GM18499 (cell line): ENCODE measurements at regions not wholly inside any gene's neighbourhood (a gene's known extent, or its start where the extent isn't known, plus 50 kb on each side); places are given as distances from the start of the nearest gene placed in this dataset.
A peak's percentile ranks its signal among the peaks of the same experiment; 100 is the strongest.

Experiments
- ATAC-seq: cut with Tn5 transposase; IDR thresholded peaks from one replicate; pipeline ENCODE4 v1.9.1; 2021; ENCODE audit warnings: moderate number of reproducible peaks; ENCODE audit not compliant: insufficient read depth, unreplicated experiment

DNA sequence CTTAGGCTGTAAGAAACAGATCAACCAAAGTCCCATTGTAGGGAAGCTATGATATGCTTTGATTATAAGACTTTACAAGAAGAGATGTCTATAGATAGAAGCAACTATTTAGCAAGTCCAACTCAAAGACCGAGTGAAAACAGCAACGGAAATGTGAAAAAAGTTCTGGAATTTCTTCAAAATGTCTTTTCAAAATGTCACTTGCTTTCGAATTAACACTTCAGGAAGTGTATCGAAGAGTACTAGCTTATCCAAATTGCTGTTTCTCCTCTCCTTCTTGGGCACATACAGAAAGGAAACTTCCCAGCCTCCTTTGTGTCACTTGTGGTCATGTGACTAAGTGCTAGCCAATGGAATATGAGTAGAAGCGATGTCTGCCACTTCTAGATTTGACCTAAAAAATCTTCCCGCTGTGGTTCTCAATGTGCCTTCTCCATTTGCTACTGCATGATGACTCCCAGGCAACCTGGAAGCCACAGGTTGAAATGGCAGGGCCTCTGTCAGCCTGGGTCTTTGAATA lies 89.9 kb downstream of the TSEN15 start:
- ATAC-seq = no peak

DNA sequence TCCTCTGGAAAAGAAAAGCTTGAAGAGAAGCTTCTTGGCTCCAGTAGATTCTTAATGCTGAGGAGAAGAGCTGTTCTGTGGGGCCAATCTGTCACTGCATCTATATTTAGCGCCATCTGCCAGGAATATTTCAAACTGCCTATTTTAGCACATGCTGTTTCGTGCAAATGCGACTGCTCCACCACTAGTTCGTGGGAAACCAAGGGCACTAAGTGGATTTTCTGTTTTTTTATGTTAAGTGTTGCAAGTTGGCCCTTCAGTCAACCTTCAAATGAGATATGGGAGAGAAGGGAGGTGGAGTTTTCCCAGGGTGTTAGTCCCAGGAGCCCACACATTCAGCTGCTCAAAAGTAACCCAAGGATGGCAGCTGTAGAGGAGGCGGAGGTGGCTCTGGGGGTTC lies 91.9 kb downstream of the TSEN15 start:
- no peak for ATAC-seq

DNA sequence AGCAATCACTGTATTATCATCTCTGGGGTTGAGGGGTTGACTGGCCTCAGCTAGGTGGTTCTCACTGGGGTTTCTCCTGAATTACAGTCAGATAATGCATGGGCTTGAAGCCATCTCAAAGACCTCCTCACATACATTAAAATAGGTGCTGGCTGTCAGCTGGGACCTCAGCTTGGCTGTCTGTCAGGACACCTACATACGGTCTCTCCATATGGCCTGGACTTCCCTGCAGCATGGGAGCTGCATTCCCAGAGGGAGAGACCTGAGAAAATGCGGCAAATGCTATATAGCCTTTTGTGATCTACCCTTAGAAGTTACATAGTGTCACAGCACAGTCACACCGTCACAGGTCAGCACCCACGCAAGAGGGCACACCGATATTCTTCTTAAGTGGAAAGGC lies 93.6 kb downstream of the TSEN15 start:
- no peak for ATAC-seq

DNA sequence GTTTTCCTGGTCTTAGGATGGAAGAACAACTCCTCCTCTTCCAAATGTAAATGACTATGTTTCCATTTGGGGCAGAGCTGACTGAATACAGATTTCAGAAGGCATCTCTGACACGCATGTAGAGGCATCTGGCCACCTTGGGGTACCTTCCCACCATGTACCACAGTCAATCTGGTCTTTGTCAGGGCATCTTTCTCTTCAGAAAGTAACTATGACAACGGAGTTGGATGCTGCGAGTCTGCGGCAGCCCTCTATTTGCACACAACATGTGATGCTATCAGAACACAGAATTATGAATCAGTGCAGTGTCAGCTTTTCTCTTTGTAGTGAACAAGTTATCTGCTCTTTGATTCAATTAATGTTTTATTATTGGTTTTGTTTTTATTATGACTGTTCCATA lies 94.7 kb downstream of the TSEN15 start:
- no peak for ATAC-seq

DNA sequence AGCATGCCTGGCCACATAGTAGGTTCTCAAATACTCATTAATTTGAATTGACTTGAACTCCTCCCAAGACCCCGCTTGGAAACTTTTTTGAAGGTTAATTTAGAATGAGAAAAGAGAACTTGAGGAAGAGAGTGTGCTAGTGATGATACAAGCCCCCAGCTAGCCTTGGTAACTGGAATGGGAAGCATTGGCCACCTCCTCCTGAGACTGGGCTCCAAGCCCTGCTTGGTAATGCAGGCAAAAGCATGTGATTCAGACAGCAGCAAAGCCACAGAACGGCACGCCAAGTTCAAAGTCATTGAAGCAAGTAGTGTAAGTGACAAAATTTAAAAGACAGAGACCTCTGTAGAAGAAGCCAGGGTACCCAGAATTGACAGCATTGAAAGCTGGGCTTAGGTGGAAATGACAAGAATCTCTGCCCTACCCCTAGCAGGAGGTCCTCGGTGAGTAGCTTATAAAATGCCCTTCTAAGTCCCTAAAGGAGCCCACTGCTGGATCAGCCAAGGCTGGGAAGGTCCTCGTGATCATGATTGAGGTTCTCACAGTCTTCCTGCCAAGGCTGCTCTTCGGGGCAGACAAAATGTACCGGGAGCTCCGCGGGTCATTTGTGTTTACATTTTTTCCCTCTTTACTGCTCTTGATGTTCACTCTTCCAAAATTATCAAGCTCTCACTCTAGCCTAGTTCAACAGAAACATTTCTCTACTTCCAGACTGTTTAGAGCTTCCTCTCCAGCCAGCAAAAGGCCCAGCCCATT lies 99.4 kb downstream of the TSEN15 start:
- no peak for ATAC-seq

DNA sequence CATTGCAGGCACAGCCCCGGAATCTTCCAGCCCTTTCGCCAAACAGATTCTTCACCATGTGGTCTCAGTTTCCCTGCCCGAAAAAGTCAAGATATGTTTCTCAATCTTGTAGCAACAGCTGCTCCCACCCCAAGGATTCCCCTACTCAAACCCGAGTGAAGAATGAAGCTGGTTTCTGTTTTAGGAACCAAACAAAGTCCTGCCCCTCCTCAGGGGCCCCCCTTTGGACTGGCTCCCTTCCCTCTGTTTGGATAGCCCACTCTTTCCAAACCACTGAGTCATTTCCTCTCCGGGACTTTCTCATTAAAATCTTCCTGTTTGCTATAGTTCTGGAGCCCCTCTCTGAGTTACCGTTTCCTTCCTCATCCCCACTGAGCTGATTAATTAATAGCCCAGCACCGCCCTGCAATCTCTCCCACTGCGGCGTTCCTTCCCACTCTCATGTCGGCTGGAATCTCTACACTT lies 100.9 kb downstream of the TSEN15 start:
- no peak for ATAC-seq

DNA sequence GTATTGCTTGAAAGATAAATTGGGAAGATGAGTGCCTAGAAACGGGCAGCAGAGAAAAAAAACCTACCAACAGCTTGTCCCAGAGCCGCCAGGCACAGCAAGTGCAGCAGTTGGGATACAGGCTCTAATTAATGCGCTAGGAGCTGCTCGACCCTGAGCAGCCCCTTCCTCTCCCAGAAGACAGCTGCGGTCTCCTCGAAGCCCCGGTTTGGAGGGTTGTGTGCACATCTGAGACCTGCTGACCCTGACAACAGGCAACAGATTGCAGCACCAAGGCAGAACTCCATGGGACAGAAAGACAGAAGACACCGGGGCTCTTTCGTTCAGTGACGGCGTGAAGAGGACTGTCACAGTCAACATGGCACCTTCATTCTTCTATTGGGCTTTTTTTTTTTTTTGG lies 101.4 kb downstream of the TSEN15 start:
- ATAC-seq = no peak

DNA sequence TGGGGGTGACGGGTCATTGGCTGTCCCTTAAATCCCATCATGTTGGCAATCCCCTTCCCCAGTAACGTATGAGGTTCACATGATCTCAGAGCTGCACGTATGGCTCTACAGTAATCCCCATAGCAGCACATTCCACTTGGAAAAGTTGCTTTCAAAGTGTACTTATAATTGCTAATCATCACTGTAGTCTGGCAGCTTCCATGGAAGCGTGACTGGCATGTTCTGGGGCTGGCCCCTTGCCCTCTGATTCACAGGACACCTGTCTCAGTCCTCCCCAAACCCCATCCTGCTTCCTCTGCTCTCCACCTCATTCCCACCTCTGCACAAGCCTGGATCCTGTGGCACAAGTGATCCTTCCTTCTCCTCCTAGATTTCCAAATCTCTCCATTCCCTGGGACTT lies 102.2 kb downstream of the TSEN15 start:
- ATAC-seq = no peak

DNA sequence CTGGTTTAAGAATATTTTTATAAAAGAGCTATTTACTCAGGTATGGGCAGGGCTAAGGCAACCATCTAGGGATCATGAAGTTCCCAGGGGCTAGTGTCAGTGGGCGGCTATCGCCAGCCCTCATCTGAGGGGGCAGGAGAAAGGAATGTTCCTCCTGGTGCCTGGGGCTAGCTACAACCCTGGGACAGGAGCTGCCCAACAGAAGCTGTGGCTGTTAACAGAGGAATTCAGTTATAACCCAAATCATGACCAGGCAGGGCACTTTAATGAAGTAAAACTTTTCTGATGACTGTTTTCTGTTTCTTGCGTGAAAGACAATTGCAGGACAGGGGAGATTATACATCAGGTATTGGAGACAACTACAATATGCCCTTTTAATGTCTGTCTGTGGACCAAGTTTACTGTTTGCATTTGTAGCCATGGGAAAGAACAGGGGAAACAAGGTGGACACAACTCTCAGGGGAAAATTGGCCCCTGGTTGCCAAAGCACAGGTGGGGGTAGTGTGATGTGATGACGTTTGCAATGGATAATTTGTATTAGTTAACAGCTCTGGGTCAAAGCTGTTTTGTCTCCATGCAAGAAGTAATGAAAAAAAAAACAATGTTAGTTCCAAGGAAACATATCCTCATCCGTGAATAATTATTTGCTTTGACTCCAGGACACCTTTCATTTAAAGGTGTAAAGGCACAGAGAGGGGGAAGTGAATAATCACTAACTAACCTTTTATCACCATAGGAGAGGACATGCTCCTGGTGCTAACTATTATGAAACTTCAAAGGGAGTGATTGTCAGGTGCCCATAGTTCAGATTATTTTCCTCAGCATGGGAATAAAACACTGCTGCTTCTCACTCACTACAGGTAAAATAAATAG lies 105.2 kb downstream of the TSEN15 start:
- no peak for ATAC-seq

DNA sequence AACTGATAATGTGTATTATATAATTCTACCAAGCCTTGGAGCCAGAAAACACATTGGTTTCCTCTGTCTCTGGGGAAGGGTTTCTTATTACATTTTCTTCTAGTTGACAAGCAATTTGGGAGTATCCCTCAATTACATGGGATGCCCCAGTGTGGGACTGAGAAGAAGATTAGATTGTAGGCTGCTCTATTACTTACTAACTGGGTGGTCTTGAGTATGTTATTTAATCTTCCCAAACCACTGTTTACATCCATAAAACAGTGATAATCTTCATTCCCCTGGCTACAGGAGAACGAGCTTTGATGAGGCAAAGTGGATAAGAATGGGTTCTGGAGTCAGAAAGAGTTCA lies 105.8 kb downstream of the TSEN15 start:
- no peak for ATAC-seq

DNA sequence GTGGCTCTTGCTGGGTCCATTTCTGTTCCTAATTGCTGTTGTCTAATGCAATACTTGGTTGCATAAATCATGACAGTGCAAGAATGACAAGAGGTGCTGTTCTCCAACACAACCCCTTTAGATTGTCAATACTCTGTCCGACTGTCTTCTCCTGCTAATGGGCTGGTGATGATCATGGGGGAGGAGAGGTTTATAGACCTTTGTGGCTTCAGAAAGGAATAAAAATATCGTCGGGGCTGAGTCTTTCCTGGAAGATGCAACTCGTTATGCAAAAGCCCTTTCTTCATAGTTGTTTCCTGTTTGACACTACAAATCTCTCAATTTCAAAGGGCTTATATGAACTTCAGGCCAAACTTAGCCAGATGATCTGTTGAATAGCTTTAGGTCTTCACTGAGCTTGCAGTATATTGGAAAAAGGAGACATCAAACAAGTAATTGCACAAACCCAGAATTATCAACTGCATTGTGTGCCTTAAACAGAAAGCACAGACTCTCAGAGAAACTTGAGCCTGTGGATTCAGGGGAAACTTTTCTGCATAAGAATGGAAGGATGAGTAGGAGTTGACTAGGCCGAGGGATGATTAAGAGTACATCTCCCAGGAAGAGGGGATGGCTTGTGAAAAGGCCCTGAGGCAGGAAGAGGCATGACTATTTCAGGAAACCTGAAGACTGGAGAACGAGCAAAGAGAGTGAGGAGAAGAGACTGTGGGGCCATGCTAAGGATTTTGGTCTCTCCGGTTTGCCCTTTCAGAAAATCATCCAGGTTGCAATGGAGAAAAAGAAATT lies 107.6 kb downstream of the TSEN15 start:
- no peak for ATAC-seq

DNA sequence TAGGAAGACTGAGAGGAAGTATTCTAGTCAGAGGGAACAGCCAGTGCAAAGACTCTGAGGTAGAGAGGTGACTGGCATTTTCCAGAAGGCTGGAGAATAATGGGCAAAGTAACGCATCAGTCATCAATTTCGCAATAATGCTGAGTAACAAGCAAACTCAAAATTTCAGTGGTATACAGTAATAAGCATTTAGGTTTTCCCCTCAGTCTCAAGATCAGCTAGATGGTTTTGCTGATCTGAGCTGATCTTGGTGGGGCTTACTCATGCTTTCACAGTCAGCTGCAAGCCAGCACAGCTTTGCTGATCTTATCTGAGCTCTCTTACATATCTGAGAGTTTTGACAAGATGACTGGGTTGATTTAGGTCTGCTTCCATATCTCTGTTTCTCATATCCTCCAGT lies 108.7 kb downstream of the TSEN15 start:
- no peak for ATAC-seq

DNA sequence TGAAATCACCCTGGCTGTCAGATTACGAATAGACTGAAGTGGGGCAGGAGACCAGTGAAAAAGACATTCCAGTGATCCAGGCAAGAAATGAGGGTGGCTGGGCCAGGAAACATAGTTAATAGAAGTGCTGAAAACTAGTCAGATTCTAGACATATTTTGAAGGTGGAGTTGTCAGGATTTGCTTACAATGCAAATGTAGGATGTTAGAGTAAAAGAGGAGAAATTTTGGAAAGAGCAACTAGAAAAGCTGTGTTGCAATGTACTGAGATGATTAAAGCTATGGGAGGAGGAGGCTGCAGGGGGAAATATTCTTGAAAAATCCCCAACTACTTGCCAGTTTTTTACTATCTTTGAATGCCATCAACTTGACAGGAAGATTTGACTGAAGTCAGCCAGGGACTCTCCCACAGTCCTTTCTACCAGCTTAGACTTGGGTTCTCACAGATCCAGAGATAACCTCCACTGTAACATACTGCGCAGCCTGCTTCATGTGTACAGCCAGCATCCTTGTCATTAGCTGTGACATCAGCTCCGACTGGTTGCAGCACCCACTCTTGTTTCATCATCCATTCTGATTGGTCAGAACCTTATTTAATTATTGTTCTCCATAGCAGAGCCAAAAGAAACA lies 109.7 kb downstream of the TSEN15 start:
- ATAC-seq = no peak

DNA sequence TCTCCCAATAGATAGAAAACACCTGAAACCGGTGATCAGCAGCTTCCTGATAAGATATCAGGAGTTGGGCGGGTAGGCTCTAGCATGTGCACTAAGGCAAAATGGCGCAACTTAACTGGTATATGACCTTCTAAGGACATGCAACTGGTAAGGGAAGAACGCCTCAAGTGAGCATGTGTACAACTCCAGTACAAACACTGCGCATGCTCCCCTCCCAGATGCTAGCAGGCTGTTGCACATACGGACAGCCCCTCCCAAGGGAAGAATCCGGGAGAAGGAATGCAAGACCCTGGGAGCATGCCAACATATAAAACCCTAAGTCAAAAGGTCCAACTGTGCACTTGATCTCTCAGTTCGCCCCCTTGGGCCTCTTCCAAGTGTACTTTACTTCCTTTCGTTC lies 110.8 kb downstream of the TSEN15 start:
- no peak for ATAC-seq

DNA sequence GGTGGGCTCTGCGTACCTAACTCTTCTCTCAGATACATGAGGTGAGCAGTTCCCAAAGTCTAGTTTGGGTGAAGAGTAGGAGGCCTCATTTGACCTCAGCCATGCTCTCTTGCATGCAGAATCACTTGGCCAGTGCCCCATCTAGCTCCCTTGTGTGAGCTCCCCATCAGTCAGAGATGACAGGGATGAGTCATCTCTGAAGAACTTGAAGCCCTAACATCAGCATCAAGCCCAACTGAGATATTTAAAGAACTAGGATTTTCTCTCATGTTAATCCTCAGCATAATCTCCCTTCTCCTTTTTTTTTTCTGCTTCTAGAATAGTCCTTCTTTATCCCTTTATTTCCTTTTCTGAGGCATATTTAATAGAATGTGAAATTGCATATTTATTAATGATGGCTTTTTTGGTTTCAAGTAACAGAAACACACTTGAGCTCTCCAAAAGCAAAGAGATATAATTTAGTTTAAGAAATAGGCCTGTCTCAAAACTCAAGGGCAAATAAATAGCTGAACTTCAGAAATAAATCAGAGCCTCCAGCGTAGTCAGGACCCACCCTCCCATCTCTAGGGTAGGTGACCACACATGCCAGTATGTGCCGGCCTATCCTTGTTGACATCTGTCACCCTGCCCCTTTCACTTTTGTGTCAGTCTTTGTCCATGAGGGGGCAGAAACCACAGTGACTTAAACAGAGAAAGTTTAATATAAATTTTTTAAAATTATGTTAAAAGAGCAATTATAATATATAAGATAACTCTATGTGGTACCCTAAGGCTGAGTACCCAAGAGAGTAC lies 112.3 kb downstream of the TSEN15 start:
- peak; percentile 84 for ATAC-seq

DNA sequence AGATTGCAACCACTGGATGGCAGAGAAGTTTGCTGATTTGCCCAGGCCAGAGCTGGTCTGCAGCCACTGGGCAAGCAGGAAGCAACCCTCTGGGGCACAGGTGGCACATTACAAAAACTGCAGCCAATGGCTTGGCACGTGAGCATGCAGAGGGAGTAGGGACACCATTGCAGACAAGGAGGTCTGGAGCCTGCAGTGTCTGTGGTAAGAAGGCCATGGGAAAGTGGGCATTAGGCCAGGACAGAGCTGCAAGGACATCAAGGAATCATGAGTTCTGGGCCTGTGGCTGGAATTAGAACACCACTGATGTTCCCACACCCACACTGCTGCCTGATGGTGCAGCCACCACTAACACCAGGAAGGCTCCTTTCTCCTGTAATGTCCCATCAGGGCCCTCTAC lies 113.0 kb downstream of the TSEN15 start:
- no peak for ATAC-seq

DNA sequence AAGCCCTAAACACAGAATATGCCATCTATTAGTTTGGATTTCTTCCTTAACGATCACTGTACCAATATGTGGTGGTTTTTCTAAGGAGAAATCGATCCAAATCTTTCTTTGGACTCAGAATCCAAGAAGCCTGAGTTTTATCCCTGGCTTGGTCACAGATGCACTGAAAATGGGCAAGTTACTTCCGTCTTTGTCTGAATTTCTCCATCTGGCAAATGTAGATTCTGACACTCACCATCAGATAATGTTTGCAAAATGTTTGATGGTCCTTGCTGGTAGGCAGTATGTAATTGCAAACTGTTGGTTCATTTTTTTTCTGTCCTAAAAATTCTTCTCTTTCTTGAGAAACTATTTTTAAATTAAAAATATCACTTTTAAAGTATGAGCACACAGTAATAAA lies 115.0 kb downstream of the TSEN15 start:
- ATAC-seq = no peak

DNA sequence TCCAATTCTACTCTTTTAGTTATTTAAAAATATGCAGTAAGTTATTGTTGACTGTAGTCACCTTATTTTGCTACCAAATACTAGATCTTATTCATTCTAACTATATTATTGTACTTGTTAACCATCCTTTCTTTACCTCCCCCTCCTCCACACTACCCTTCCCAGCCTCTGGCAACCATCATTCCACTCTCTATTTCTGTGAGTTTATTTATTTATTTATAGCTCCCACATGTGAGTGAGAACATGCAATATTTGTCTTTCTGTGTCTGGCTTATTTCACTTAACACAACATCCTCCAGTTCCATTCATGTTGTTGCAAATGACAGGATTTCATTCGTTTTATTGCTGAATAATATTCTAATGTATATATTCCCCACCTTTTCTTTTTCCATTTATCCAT lies 115.8 kb downstream of the TSEN15 start:
- no peak for ATAC-seq

DNA sequence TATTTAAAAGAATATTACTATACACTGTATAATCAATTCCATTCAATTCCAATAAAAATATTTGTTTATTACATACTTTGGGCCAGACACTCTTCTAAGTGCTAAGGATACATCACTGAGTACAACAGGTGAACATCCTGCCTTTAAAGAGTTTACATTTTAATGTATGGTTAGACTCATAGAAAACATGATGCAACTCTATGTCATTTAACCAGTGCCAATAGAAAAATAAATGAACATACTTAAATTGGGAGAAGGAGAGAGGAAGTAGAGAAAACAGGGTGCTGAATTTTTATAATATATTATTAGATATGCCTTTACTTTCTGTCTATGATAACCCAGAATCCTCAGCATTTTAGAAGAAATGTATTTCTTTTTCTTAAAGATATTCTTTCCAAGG lies 119.2 kb downstream of the TSEN15 start:
- ATAC-seq = no peak

DNA sequence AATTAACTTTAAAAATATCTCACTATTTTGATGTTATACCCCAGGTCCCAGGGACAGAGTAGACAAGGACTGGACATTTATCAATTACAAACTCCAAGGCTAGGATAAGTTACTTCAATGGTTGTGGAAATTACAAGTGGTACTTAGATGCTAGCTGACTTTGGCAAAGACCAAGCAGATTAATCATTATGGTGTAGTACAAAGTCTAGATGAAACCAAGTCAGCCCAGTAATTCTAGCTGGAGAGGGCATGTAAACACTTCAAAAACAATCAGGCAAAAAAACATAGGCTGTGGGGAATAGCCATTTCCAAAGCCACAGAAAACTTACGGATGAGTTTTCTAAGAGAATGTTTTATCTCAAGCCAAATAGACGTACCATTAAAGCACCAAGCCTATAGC lies 124.5 kb downstream of the TSEN15 start:
- no peak for ATAC-seq
